ENCODE measurements at regions not wholly inside any gene's neighbourhood (a gene's known extent, or its start where the extent isn't known, plus 50 kb on each side); places are given as distances from the start of the nearest gene placed in this dataset.

DNA sequence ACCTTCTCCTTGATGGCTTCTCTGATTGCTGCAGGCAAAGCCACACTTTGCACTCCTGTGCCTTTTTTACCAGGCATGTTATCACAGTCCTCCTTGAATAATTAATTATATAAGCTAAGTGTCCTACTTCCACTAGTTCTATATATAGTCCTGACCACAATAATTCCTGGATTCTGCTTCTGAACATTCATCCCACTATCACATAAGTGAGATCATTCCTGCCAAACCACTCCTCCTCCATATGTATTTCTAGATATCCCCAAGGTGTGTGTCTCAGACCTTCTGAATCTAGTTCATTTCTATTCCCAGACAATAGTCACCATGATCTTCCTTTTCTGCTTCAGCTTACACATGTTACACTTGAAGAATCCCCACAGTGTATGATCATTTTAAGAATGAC, 1237.5 kb upstream of the MAP3K7 start:
- Histone ChIP-seq H3K36me3 (replicated peaks in 1 of 2; ENCODE audit: insufficient read depth in 1 of 2, low read depth in 2 of 2) (no peaks in the 10 kb centered on the region), H3K27ac (no peak overlapping the region), H3K27me3 (no peaks in the 10 kb centered on the region), H3K4me1 (no peaks in the 10 kb centered on the region), H3K4me3 (no peak overlapping the region), H3K9me3 (no peaks in the 10 kb centered on the region)
- intact Hi-C loops (cut with DNase I) = no loop called here
- no peak for TF ChIP-seq POLR2A (IDR thresholded peaks at IDR 0.05)
- TF ChIP-seq, protein P1, sequence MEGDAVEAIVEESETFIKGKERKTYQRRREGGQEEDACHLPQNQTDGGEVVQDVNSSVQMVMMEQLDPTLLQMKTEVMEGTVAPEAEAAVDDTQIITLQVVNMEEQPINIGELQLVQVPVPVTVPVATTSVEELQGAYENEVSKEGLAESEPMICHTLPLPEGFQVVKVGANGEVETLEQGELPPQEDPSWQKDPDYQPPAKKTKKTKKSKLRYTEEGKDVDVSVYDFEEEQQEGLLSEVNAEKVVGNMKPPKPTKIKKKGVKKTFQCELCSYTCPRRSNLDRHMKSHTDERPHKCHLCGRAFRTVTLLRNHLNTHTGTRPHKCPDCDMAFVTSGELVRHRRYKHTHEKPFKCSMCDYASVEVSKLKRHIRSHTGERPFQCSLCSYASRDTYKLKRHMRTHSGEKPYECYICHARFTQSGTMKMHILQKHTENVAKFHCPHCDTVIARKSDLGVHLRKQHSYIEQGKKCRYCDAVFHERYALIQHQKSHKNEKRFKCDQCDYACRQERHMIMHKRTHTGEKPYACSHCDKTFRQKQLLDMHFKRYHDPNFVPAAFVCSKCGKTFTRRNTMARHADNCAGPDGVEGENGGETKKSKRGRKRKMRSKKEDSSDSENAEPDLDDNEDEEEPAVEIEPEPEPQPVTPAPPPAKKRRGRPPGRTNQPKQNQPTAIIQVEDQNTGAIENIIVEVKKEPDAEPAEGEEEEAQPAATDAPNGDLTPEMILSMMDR (IDR thresholded peaks at IDR 0.05) = no peak
- no peak for ATAC-seq
- no peak for DNase-seq

DNA sequence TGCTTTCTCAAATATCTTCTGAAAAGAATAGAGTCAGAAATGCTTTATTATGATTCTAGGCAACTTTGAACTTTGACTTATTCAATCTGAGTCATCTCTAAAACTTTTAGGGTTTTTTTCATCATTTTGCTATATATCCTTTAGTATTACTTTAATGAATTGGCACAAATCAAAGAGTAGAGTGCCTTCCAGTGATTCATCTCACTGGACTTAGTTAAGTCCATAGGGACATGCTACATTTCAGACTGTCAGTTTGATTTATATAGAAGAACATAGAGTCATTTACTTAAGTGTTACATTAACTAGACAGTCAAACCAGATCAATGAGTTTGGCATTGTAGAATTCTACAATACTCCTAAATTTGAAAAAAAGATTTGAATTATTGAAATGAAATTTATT, 1235.7 kb upstream of the MAP3K7 start:
- intact Hi-C loops (cut with DNase I) = no loop called here
- Histone ChIP-seq H3K4me1 (no peaks in the 10 kb centered on the region), H3K27ac (no peak overlapping the region), H3K9me3 (no peaks in the 10 kb centered on the region), H3K27me3 (no peaks in the 10 kb centered on the region), H3K4me3 (no peak overlapping the region), H3K36me3 (replicated peaks in 1 of 2; ENCODE audit: insufficient read depth in 1 of 2, low read depth in 2 of 2) (no peaks in the 10 kb centered on the region)
- DNase-seq = no peak
- no peak for TF ChIP-seq POLR2A (IDR thresholded peaks at IDR 0.05)
- TF ChIP-seq, protein P1 (IDR thresholded peaks at IDR 0.05) = no peak
- no peak for ATAC-seq

DNA sequence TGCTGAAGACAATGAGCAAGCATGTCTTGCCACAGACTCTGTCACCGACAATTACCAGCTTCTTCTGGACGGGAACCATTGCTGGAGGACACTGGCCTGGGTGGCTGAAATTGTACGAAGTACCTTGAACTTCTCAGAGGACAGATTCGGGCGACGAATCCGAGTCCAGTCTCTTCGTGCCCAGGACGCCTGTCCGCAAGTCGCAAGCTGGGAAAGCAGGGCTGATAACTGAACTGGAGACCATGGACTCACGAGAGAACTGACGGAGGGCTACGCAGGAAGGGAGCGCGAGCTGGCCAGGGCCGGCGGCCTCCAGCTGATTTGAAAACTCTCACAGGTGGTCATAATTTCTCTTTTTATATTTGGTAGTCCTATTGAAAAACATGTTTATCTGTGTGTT, 1229.5 kb upstream of the MAP3K7 start:
- no peak for TF ChIP-seq POLR2A (IDR thresholded peaks at IDR 0.05)
- TF ChIP-seq, protein P1 (IDR thresholded peaks at IDR 0.05) = no peak
- no peak for ATAC-seq
- intact Hi-C loops (cut with DNase I) = no loop called here
- H3K36me3 ChIP-seq (replicated peaks in 1 of 2; ENCODE audit: insufficient read depth in 1 of 2, low read depth in 2 of 2) = no peaks in the 10 kb centered on the region
- WGBS, 2 donors = 86 to 87% methylated on average over 18 of the region's 18 CpGs
- no peaks in the 10 kb centered on the region for H3K27me3 ChIP-seq
- H3K4me3 ChIP-seq = no peak overlapping the region
- H3K27ac ChIP-seq = no peak overlapping the region
- no peaks in the 10 kb centered on the region for H3K9me3 ChIP-seq
- no peak for DNase-seq
- no peaks in the 10 kb centered on the region for H3K4me1 ChIP-seq

DNA sequence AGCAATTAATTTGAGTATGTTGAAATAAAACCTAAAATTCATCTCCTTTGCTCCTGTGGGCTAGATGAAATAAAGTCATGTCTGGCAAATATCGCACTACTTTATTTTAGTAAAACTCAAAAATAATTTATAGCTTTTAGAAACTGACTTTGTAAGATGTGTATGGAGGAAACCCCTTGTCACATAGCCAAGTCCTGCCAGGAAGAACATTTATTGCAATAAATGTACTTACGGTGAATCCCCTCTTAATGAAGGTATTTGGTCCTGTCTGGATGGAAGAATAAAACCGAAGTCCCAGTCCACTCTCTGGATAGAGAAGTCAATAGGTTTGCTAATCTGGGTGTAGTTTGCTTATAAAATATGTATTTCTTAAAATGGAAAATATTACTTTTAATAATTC, 1226.8 kb upstream of the MAP3K7 start:
- no peak for DNase-seq
- intact Hi-C loops (cut with DNase I) = no loop called here
- 73 to 86% methylated on average over 3 of the region's 3 CpGs for WGBS, 2 donors
- no peaks in the 10 kb centered on the region for H3K36me3 ChIP-seq (replicated peaks in 1 of 2; ENCODE audit: insufficient read depth in 1 of 2, low read depth in 2 of 2)
- H3K27me3 ChIP-seq = no peaks in the 10 kb centered on the region
- H3K27ac ChIP-seq = no peak overlapping the region
- no peaks in the 10 kb centered on the region for H3K9me3 ChIP-seq
- no peak for ATAC-seq
- H3K4me3 ChIP-seq = no peak overlapping the region
- H3K4me1 ChIP-seq = no peaks in the 10 kb centered on the region
- TF ChIP-seq, protein P1 (IDR thresholded peaks at IDR 0.05) = no peak
- no peak for TF ChIP-seq POLR2A (IDR thresholded peaks at IDR 0.05)

DNA sequence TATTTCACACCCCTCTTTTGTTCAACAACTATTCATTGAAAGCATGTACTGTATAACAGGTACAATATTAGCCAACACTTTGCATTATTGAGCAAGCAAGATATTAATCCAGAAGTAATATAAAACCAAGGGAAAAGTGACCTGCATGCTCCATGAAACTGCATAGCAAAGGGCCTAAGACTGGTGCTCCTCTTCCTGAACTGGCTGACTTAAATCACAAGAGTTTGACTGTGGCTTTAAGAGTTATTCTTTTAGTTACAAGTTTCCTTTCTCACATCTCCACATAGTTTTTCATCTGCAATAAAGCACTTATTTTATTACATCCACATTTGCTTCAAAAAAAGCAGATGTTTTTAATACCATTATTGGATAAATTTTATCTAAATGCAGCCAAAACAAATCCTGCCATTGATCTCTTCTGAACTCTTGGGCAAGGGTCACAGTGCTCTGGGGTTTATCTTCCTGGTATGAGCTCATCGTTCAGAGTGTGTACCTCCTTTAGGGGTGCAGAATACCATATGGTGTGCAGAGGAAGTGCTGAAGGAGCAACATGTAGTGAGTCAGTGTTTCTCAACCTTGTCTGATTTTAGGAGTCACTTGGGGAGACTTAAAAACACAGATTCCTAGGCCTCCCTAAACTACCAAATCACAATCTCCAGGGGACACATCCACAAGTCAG, 1225.9 kb upstream of the MAP3K7 start:
- WGBS, 2 donors = 5 to 13% methylated on average over 1 of the region's 1 CpG
- TF ChIP-seq, protein P1 (IDR thresholded peaks at IDR 0.05) = no peak
- TF ChIP-seq POLR2A (IDR thresholded peaks at IDR 0.05) = no peak
- DNase-seq (no peak), ATAC-seq (no peak)
- Histone ChIP-seq H3K27ac (no peak overlapping the region), H3K9me3 (no peaks in the 10 kb centered on the region), H3K4me3 (no peak overlapping the region), H3K36me3 (replicated peaks in 1 of 2; ENCODE audit: insufficient read depth in 1 of 2, low read depth in 2 of 2) (no peaks in the 10 kb centered on the region), H3K27me3 (no peaks in the 10 kb centered on the region), H3K4me1 (no peaks in the 10 kb centered on the region)
- intact Hi-C loops (cut with DNase I) = no loop called here

Data from body of pancreas (tissue), 4 donors.